Lung (tissue), 11 donors: ENCODE measurements at regions not wholly inside any gene's neighbourhood (a gene's known extent, or its start where the extent isn't known, plus 50 kb on each side); places are given as distances from the start of the nearest gene placed in this dataset.

Experiments used
- ATAC-seq: fragments of 200-7000 bp; cut with Tn5 transposase; one replicate; pipeline ENCODE4 v1.9.1; 2020; ENCODE audit warnings: moderate number of reproducible peaks; ENCODE audit not compliant: insufficient read depth, low FRiP score
- DNase-seq, 3 donors: peaks; one replicate each; pipeline ENCODE4 v3.0.0-alpha.2; 2013 to 2017
- H3K27ac ChIP-seq, 2 donors: one replicate each; pipeline ENCODE4 v1.5.1; 2013; ENCODE audit warnings: mild to moderate bottlenecking in 2 of 2, moderate library complexity in 2 of 2, control low read depth in 1 of 2, inconsistent platforms in 1 of 2, low read depth in 1 of 2, low read length in 1 of 2
- H3K27me3 ChIP-seq, 3 donors: one replicate each; pipeline ENCODE4 v1.5.1; 2013; ENCODE audit warnings: low read length in 2 of 3; ENCODE audit not compliant: control insufficient read depth in 3 of 3, insufficient read depth in 3 of 3
- H3K36me3 ChIP-seq, 4 donors: one replicate each; pipeline ENCODE4 v1.5.1; 2013; ENCODE audit warnings: low read length in 4 of 4, mild to moderate bottlenecking in 1 of 4, moderate library complexity in 1 of 4; ENCODE audit not compliant: control insufficient read depth in 4 of 4, insufficient read depth in 4 of 4
- H3K4me1 ChIP-seq, 5 donors: one replicate each; pipeline ENCODE4 v1.5.1; 2013; ENCODE audit warnings: low read length in 5 of 5, mild to moderate bottlenecking in 2 of 5, moderate library complexity in 1 of 5; ENCODE audit not compliant: control insufficient read depth in 5 of 5, insufficient read depth in 5 of 5
- H3K4me3 ChIP-seq: one replicate; pipeline ENCODE4 v1.5.1; 2013; ENCODE audit warnings: mild to moderate bottlenecking, control low read depth, moderate library complexity
- H3K9ac ChIP-seq, 2 donors: one replicate each; pipeline ENCODE4 v1.5.1; 2013; ENCODE audit warnings: low read length in 2 of 2, control low read depth in 1 of 2; ENCODE audit not compliant: insufficient read depth in 1 of 2
- H3K9me3 ChIP-seq, 4 donors: one replicate each; pipeline ENCODE4 v1.5.1; 2013; ENCODE audit warnings: low read length in 3 of 4, mild to moderate bottlenecking in 1 of 4, moderate library complexity in 1 of 4; ENCODE audit not compliant: control insufficient read depth in 4 of 4, insufficient read depth in 3 of 4
- WGBS, 2 donors: extraction: QIAGEN DNeasy Blood & Tissue Kit; methylation state at CpG; one replicate each; pipeline ENCODE4 v1.1.7; 2013; 5-methylcytosine and 5-hydroxymethylcytosine counted together
- TF ChIP-seq, protein P1 (sequence below): IDR thresholded peaks from 2 replicates; pipeline ENCODE4 v1.5.1; 2012; ENCODE audit warnings: mild to moderate bottlenecking; ENCODE audit errors: control extremely low read depth, extremely low read depth
- donor health status: control.
- donor health status: control.
- donor health status: Bipolar disorder and iron deficiency.
- donor health status: healthy.
- donor health status: DM: yes; HTN: yes; CAD: no.

DNA sequence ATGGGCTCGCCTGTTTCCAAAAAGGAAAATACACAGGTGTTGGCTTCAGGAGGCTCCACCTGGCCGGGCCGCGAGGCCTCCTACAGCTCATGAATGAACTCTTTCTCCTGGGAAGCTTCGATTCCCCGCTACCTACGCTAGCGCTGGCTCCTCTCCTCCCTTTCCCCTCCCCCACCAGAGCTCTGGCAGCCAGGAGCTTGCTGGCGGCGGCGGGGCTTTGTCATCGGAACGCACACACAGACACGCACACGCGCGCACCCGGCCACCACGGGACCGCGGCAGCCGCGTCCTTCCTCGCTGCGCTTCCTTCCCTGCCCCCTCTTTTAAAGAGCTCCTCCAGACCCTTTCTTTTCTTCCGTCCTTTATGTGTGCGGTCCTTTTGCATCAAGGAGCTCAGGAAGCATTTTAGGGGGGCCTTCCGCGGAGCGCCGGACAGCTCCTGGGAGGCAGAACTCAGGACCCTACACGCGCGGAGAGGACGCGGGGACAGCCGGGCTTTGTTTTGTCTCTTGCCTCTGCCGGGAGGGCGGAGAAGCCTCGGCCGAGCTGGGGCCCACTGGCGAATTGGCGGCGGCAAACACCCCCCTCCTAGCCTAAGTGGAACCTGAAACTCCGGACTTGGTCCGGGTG is 70.2 kb upstream of the BCOR start:
- no peak overlapping the region for H3K4me3 ChIP-seq
- peak in 1 of 3 donors; percentile 66 for DNase-seq
- peaks cover 5 to 36% (median 19%) of the 10 kb centered on the region in 3 donors for H3K27me3 ChIP-seq
- no peaks in the 10 kb centered on the region for H3K36me3 ChIP-seq
- ATAC-seq: no peak
- H3K9me3 ChIP-seq: peaks cover 0 to 7% (median 0%) of the 10 kb centered on the region in 4 donors
- H3K27ac ChIP-seq: no peak overlapping the region
- peaks cover 3 to 48% (median 6%) of the 10 kb centered on the region in 5 donors for H3K4me1 ChIP-seq
- peak overlapping the region in 1 of 2 donors; percentile 53 for H3K9ac ChIP-seq
- WGBS, 2 donors: 1 to 13% methylated on average over 12 to 46 of the region's 46 CpGs
- TF ChIP-seq, protein P1, sequence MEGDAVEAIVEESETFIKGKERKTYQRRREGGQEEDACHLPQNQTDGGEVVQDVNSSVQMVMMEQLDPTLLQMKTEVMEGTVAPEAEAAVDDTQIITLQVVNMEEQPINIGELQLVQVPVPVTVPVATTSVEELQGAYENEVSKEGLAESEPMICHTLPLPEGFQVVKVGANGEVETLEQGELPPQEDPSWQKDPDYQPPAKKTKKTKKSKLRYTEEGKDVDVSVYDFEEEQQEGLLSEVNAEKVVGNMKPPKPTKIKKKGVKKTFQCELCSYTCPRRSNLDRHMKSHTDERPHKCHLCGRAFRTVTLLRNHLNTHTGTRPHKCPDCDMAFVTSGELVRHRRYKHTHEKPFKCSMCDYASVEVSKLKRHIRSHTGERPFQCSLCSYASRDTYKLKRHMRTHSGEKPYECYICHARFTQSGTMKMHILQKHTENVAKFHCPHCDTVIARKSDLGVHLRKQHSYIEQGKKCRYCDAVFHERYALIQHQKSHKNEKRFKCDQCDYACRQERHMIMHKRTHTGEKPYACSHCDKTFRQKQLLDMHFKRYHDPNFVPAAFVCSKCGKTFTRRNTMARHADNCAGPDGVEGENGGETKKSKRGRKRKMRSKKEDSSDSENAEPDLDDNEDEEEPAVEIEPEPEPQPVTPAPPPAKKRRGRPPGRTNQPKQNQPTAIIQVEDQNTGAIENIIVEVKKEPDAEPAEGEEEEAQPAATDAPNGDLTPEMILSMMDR: no peak

DNA sequence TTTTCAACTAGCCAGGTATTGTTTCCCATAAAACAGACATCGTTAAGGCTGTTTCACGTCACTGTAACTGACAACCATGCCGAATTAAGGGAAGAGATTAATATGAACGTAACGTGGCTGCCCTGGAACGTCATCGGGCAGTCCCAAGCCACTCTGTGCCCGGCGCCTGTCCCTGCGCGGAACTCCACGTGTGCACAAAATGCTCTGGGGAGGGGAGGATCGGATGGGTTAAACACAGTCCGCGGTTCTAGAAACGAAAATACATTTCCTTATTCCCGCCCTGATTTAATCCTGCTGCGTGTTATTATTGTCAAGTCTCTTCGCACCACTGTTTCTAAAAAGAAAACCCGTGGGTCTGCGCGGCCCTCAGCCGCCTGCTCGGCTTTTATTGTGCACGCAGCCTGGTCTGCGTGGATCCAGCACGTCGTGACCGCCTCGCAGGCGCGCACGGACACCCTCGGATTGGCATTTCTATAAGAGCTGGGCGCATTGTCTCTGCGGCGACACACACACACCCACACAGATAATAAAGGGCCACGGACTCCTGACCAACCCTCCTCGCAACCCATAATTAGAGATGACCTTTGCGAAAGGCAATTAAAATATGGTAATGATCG is 69.6 kb upstream of the BCOR start:
- peaks cover 3 to 48% (median 6%) of the 10 kb centered on the region in 5 donors for H3K4me1 ChIP-seq
- H3K9ac ChIP-seq: peak overlapping the region in 1 of 2 donors; percentile 53
- 5 to 12% methylated on average over 40 to 41 of the region's 41 CpGs for WGBS, 2 donors
- no peaks in the 10 kb centered on the region for H3K36me3 ChIP-seq
- H3K27me3 ChIP-seq: peaks cover 5 to 33% (median 19%) of the 10 kb centered on the region in 3 donors
- H3K27ac ChIP-seq: no peak overlapping the region
- DNase-seq (no peak), ATAC-seq (no peak)
- H3K4me3 ChIP-seq: no peak overlapping the region
- TF ChIP-seq, protein P1: no peak
- H3K9me3 ChIP-seq: peaks cover 0 to 7% (median 0%) of the 10 kb centered on the region in 4 donors

DNA sequence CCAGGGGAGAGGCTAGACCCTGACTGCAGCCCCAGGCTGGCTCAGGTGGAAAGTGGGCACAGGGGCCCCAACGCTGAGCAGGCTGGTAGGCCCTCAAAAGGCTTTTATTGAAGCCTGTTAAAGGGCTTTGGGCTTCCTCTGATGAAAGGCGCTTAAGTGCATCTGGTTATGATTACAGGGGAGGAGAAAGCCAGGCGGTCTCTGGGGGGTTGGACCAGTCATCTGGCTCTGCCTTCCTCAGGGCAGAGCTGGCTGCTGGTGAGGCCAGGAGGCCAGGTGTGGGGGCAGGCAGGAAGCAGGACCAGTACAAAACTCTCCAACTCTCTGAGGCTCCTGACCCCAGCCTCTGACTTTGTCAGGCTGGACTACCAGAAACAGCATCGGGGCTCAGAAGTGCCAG is 68.8 kb upstream of the BCOR start:
- WGBS, 2 donors: 32 to 56% methylated on average over 4 of the region's 4 CpGs
- Histone ChIP-seq H3K27ac (no peak overlapping the region), H3K27me3 (peaks cover 5 to 35% (median 19%) of the 10 kb centered on the region in 3 donors), H3K36me3 (no peaks in the 10 kb centered on the region), H3K9me3 (peaks cover 0 to 4% (median 0%) of the 10 kb centered on the region in 4 donors), H3K9ac (no peak overlapping the region), H3K4me3 (no peak overlapping the region), H3K4me1 (peaks cover 3 to 47% (median 6%) of the 10 kb centered on the region in 5 donors)
- ATAC-seq (no peak), DNase-seq (no peak)
- TF ChIP-seq, protein P1: no peak
